GM12878 (cell line): ENCODE measurements at regions not wholly inside any gene's neighbourhood (a gene's known extent, or its start where the extent isn't known, plus 50 kb on each side); places are given as distances from the start of the nearest gene placed in this dataset.

ENCODE experiments used
- ATAC-seq: fragments of 200-7000 bp; cut with Tn5 transposase; 3 replicates; pipeline ENCODE4 v1.9.1; 2020; ENCODE audit warnings: mild to moderate bottlenecking, moderate library complexity
- BruUV-seq: library from RNA; stranded (reverse); fragments of 400-500 nt; replicated peaks from 2 replicates; lab custom pipeline; 2021; lab: Mats Ljungman, UMichigan
- CTCF ChIA-PET: fragments of 300-600 bp; sonication (Branson Sonifier 250); formaldehyde crosslinking; extraction: SDS; loops from one replicate; lab custom pipeline; 2021; ENCODE audit warnings: inconsistent platforms; lab: Yijun Ruan, JAX
- POLR2A ChIA-PET: fragments of 350-600 bp; formaldehyde crosslinking; extraction: SDS; loops from one replicate; lab custom pipeline; 2021; ENCODE audit warnings: inconsistent platforms; lab: Charles Lee
- RAD21 ChIA-PET: fragments of 300-600 bp; sonication (Branson Sonifier 250); formaldehyde crosslinking; loops from one replicate; lab custom pipeline; 2023; ENCODE audit warnings: antibody characterized with exemption; ENCODE audit not compliant: unreplicated experiment; lab: Charles Lee
- SMC1A ChIA-PET: fragments of 300-600 bp; sonication (Branson Sonifier 250); formaldehyde crosslinking; loops from one replicate; lab custom pipeline; 2023; ENCODE audit not compliant: unreplicated experiment, uncharacterized antibody; lab: Charles Lee
- DNase-seq: peaks from one replicate; pipeline ENCODE4 v3.0.0-alpha.2; 2011; ENCODE audit warnings: low read depth, low spot score
- FAIRE-seq: peaks from 3 replicates; lab custom pipeline; 2011; peaks lifted over from hg19 to GRCh38; lab: Jason Lieb, UNC
- H2AFZ ChIP-seq: 2 replicates; pipeline ENCODE4 v1.6.0; 2011; ENCODE audit warnings: low read depth, low read length, control low read depth; ENCODE audit not compliant: control insufficient read depth
- H3K27ac ChIP-seq: 2 replicates; pipeline ENCODE4 v1.5.1; 2011; ENCODE audit warnings: control low read depth; ENCODE audit not compliant: control insufficient read depth, insufficient read depth
- H3K27me3 ChIP-seq, 2 experiments: replicated peaks in 1 of 2; 2 replicates each; pipeline versions ENCODE4 v1.6.0 to v1.6.1; 2011; ENCODE audit warnings: low read length in 1 of 2; ENCODE audit not compliant: control insufficient read depth in 2 of 2, insufficient read depth in 2 of 2
- H3K36me3 ChIP-seq, 2 experiments: 2 replicates each; pipeline ENCODE4 v1.5.1; 2011; ENCODE audit warnings: low read length in 1 of 2; ENCODE audit not compliant: control insufficient read depth in 2 of 2, insufficient read depth in 2 of 2
- H3K4me1 ChIP-seq: 2 replicates; pipeline ENCODE4 v1.6.1; 2011; ENCODE audit warnings: mild to moderate bottlenecking, low read length, moderate library complexity, mixed read lengths; ENCODE audit not compliant: control insufficient read depth, insufficient read depth
- H3K4me2 ChIP-seq: 2 replicates; pipeline ENCODE4 v1.6.0; 2011; ENCODE audit warnings: control low read depth; ENCODE audit not compliant: control insufficient read depth, insufficient read depth
- H3K4me3 ChIP-seq: fragments of 200-600 bp; sonication (generic); 2 replicates; pipeline ENCODE4 v1.5.1; 2016
- H3K79me2 ChIP-seq: 2 replicates; pipeline ENCODE4 v1.6.0; 2011; ENCODE audit warnings: low read length; ENCODE audit not compliant: control insufficient read depth, insufficient read depth
- H3K9ac ChIP-seq: 2 replicates; pipeline ENCODE4 v1.8.0; 2011; ENCODE audit warnings: low read length, control low read depth, mixed read lengths; ENCODE audit not compliant: control insufficient read depth, insufficient read depth
- H3K9me3 ChIP-seq: replicated peaks from 3 replicates; pipeline ENCODE4 v1.5.1; 2011; ENCODE audit warnings: mild to moderate bottlenecking, low read length; ENCODE audit not compliant: control insufficient read depth, insufficient read depth
- H4K20me1 ChIP-seq: 2 replicates; pipeline ENCODE4 v1.6.0; 2011; ENCODE audit not compliant: control insufficient read depth, insufficient read depth
- BCL11A ChIP-seq: IDR thresholded peaks from 2 replicates; pipeline ENCODE4 v1.6.1; 2011; ENCODE audit warnings: low read depth, low read length
- BRCA1 ChIP-seq: IDR thresholded peaks from 2 replicates; pipeline ENCODE4 v1.6.1; 2011; ENCODE audit warnings: low read depth, low read length, improper control_type of control experiment
- NR2F1 ChIP-seq: fragments of 450-650 bp; conservative IDR thresholded peaks from 2 replicates; pipeline ENCODE4 v1.6.1; 2017; ENCODE audit warnings: mild to moderate bottlenecking
- SIN3A ChIP-seq: IDR thresholded peaks from 2 replicates; pipeline ENCODE4 v1.6.1; 2012; ENCODE audit warnings: low read depth, low read length, improper control_type of control experiment
- SMAD5 ChIP-seq: IDR thresholded peaks from 2 replicates; pipeline ENCODE4 v1.6.1; 2016; ENCODE audit warnings: antibody characterized with exemption, low read depth
- SPI1 ChIP-seq: IDR thresholded peaks from 2 replicates; pipeline ENCODE4 v1.6.1; 2011; ENCODE audit warnings: low read depth, mild to moderate bottlenecking, low read length, moderate library complexity, borderline replicate concordance; ENCODE audit not compliant: insufficient read depth
- SRF ChIP-seq, 2 experiments: IDR thresholded peaks; 2 replicates each; pipeline ENCODE4 v1.6.1; 2011; ENCODE audit warnings: low read depth in 2 of 2, low read length in 2 of 2, mild to moderate bottlenecking in 1 of 2, moderate library complexity in 1 of 2
- ZNF24 ChIP-seq: fragments of 450-650 bp; IDR thresholded peaks from 2 replicates; pipeline ENCODE4 v1.6.1; 2017; ENCODE audit warnings: antibody characterized with exemption, mild to moderate bottlenecking
- ZNF622 ChIP-seq: fragments of 450-650 bp; IDR thresholded peaks from 2 replicates; pipeline ENCODE4 v1.6.1; 2017; ENCODE audit warnings: mild to moderate bottlenecking, inconsistent platforms
- WGBS: methylation state at CpG from one replicate; pipeline ENCODE4 v1.1.6; 2016; ENCODE audit warnings: low lambda C conversion rate; ENCODE audit not compliant: insufficient replicate concordance, insufficient coverage; ENCODE audit errors: missing lambda C conversion rate; 5-methylcytosine and 5-hydroxymethylcytosine counted together
- in situ Hi-C: fragments of 300-500 bp; cut with MboI; formaldehyde crosslinking; loops from 9 replicates; pipeline ENCODE4 v1.14.3; 2018; ENCODE audit warnings: mixed read lengths
- intact Hi-C: fragments of 100-400 bp; cut with micrococcal nuclease; formaldehyde crosslinking; loops from one replicate; pipeline ENCODE4 v1.14.2; 2022; ENCODE audit not compliant: unreplicated experiment
- TF ChIP-seq, protein P1 (sequence below): fragments of 150-350 bp; IDR thresholded peaks from 2 replicates; pipeline ENCODE4 v1.6.1; 2014; ENCODE audit warnings: mild to moderate bottlenecking, low read depth, low read length
- TF ChIP-seq, protein P2 (sequence below): IDR thresholded peaks from 2 replicates; pipeline ENCODE4 v1.6.1; 2012; ENCODE audit warnings: low read length, inconsistent platforms
- TF ChIP-seq, protein P3 (sequence below): IDR thresholded peaks from 2 replicates; pipeline ENCODE4 v1.6.1; 2012; ENCODE audit warnings: low read depth, low read length, improper control_type of control experiment
- TF ChIP-seq, protein P4 (sequence below): IDR thresholded peaks from 2 replicates; pipeline ENCODE4 v1.6.1; 2011; ENCODE audit warnings: low read depth, mild to moderate bottlenecking, low read length, moderate library complexity, borderline replicate concordance; ENCODE audit errors: extremely low read depth
- TF ChIP-seq, protein P5 (sequence below): fragments of 450-650 bp; IDR thresholded peaks from 2 replicates; pipeline ENCODE4 v1.6.1; 2017; ENCODE audit warnings: mild to moderate bottlenecking, low read depth, inconsistent platforms; ENCODE audit not compliant: poor library complexity, severe bottlenecking

DNA sequence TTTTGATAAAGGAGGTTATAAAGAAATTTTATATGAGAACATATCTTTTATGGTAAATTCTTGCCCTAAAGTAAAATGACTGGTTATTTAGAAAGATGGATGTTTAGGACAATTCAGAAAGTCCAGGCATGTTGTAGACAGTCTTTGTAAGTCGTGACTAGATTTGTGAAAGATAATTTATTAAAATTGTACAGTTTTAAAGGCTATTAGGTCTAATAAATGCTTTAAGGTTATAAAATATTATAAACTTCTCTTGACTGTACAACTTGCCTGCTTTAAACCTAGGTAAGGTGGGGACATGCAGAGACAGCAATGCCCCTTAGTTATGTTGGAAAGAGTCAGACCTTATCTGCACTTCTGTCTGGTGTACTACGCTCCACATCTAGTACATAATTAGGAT, 933.5 kb downstream of the SI start:
- Histone ChIP-seq H3K27ac (no peak overlapping the region), H4K20me1 (no peaks in the 10 kb centered on the region), H3K4me3 (no peak overlapping the region), H3K27me3 (no peaks in the 10 kb centered on the region), H3K4me1 (no peaks in the 10 kb centered on the region), H3K9me3 (no peaks in the 10 kb centered on the region), H3K79me2 (no peaks in the 10 kb centered on the region), H3K4me2 (no peak overlapping the region), H2AFZ (no peak overlapping the region), H3K36me3 (no peaks in the 10 kb centered on the region), H3K9ac (no peak overlapping the region)
- intact Hi-C loops (no loop called here), in situ Hi-C loops (no loop called here)
- ChIA-PET SMC1A (no interaction called here), POLR2A (no interaction called here), CTCF (no interaction called here), RAD21 (no interaction called here)
- WGBS: 0% methylated on average over 2 of the region's 2 CpGs
- ATAC-seq (no peak), FAIRE-seq (no peak), DNase-seq (no peak)
- no TSS peak for BruUV-seq
- TF ChIP-seq, protein P1, sequence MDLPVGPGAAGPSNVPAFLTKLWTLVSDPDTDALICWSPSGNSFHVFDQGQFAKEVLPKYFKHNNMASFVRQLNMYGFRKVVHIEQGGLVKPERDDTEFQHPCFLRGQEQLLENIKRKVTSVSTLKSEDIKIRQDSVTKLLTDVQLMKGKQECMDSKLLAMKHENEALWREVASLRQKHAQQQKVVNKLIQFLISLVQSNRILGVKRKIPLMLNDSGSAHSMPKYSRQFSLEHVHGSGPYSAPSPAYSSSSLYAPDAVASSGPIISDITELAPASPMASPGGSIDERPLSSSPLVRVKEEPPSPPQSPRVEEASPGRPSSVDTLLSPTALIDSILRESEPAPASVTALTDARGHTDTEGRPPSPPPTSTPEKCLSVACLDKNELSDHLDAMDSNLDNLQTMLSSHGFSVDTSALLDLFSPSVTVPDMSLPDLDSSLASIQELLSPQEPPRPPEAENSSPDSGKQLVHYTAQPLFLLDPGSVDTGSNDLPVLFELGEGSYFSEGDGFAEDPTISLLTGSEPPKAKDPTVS: no peak
- no peak for TF ChIP-seq NR2F1
- TF ChIP-seq ZNF622: no peak
- TF ChIP-seq, protein P2, sequence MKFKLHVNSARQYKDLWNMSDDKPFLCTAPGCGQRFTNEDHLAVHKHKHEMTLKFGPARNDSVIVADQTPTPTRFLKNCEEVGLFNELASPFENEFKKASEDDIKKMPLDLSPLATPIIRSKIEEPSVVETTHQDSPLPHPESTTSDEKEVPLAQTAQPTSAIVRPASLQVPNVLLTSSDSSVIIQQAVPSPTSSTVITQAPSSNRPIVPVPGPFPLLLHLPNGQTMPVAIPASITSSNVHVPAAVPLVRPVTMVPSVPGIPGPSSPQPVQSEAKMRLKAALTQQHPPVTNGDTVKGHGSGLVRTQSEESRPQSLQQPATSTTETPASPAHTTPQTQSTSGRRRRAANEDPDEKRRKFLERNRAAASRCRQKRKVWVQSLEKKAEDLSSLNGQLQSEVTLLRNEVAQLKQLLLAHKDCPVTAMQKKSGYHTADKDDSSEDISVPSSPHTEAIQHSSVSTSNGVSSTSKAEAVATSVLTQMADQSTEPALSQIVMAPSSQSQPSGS: no peak
- TF ChIP-seq, protein P3, sequence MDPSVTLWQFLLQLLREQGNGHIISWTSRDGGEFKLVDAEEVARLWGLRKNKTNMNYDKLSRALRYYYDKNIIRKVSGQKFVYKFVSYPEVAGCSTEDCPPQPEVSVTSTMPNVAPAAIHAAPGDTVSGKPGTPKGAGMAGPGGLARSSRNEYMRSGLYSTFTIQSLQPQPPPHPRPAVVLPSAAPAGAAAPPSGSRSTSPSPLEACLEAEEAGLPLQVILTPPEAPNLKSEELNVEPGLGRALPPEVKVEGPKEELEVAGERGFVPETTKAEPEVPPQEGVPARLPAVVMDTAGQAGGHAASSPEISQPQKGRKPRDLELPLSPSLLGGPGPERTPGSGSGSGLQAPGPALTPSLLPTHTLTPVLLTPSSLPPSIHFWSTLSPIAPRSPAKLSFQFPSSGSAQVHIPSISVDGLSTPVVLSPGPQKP: no peak
- no peak for TF ChIP-seq SRF (IDR thresholded peaks at IDR 0.05; ENCODE audit: low read depth in 2 of 2, low read length in 2 of 2)
- no peak for TF ChIP-seq SMAD5
- no peak for TF ChIP-seq BRCA1
- TF ChIP-seq BCL11A: no peak
- TF ChIP-seq ZNF24: no peak
- TF ChIP-seq, protein P4, sequence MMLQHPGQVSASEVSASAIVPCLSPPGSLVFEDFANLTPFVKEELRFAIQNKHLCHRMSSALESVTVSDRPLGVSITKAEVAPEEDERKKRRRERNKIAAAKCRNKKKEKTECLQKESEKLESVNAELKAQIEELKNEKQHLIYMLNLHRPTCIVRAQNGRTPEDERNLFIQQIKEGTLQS: no peak
- no peak for TF ChIP-seq SIN3A
- TF ChIP-seq, protein P5, sequence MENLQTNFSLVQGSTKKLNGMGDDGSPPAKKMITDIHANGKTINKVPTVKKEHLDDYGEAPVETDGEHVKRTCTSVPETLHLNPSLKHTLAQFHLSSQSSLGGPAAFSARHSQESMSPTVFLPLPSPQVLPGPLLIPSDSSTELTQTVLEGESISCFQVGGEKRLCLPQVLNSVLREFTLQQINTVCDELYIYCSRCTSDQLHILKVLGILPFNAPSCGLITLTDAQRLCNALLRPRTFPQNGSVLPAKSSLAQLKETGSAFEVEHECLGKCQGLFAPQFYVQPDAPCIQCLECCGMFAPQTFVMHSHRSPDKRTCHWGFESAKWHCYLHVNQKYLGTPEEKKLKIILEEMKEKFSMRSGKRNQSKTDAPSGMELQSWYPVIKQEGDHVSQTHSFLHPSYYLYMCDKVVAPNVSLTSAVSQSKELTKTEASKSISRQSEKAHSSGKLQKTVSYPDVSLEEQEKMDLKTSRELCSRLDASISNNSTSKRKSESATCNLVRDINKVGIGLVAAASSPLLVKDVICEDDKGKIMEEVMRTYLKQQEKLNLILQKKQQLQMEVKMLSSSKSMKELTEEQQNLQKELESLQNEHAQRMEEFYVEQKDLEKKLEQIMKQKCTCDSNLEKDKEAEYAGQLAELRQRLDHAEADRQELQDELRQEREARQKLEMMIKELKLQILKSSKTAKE: no peak
- no peak for TF ChIP-seq SPI1
